AG04450 (cell line): ENCODE measurements at regions not wholly inside any gene's neighbourhood (a gene's known extent, or its start where the extent isn't known, plus 50 kb on each side); places are given as distances from the start of the nearest gene placed in this dataset.

Experiments
- CTCF ChIA-PET: fragments of 300-600, 350-600 bp; formaldehyde crosslinking; extraction: SDS; loops from one replicate; lab custom pipeline; 2022; ENCODE audit warnings: antibody characterized with exemption, inconsistent platforms; lab: Charles Lee
- POLR2A ChIA-PET: fragments of 350-600 bp; formaldehyde crosslinking; extraction: SDS; loops from one replicate; lab custom pipeline; 2021; ENCODE audit warnings: antibody characterized with exemption, inconsistent platforms; lab: Yijun Ruan, JAX
- DNase-seq: peaks from one replicate; pipeline ENCODE4 v3.0.0-alpha.2; 2011; ENCODE audit warnings: low read depth, low spot score
- H3K27ac ChIP-seq: one replicate; pipeline ENCODE4 v1.5.1; 2012; ENCODE audit warnings: low read depth, low read length, control low read depth
- H3K27me3 ChIP-seq: one replicate; pipeline ENCODE4 v1.6.0; 2012; ENCODE audit warnings: low read length; ENCODE audit not compliant: control insufficient read depth, insufficient read depth
- H3K4me3 ChIP-seq: 2 replicates; pipeline ENCODE4 v1.5.1; 2011; ENCODE audit warnings: mild to moderate bottlenecking, low read depth, low read length, control low read depth
- H3K9me3 ChIP-seq: 2 replicates; pipeline ENCODE4 v1.5.1; 2012; ENCODE audit warnings: low read length; ENCODE audit not compliant: control insufficient read depth, insufficient read depth
- TF ChIP-seq, protein P1 (sequence below): IDR thresholded peaks from 2 replicates; pipeline ENCODE4 v1.5.1; 2011; ENCODE audit warnings: low read depth, low read length, control low read depth, inconsistent platforms

GRCh38 chr6:134725590-134725989, 224.3 kb downstream of the ALDH8A1 start:
- no peak for DNase-seq
- no peak overlapping the region for H3K4me3 ChIP-seq
- ChIA-PET CTCF (interaction anchor here (1.0 kb wide), 1 partner anchor 97 kb away, joined by 3 read pairs; no protein-coding TSS in a partner anchor), POLR2A (interaction anchor here (1.0 kb wide), 1 partner anchor 303 kb away, joined by 3 read pairs; no protein-coding TSS in a partner anchor)
- TF ChIP-seq, protein P1, sequence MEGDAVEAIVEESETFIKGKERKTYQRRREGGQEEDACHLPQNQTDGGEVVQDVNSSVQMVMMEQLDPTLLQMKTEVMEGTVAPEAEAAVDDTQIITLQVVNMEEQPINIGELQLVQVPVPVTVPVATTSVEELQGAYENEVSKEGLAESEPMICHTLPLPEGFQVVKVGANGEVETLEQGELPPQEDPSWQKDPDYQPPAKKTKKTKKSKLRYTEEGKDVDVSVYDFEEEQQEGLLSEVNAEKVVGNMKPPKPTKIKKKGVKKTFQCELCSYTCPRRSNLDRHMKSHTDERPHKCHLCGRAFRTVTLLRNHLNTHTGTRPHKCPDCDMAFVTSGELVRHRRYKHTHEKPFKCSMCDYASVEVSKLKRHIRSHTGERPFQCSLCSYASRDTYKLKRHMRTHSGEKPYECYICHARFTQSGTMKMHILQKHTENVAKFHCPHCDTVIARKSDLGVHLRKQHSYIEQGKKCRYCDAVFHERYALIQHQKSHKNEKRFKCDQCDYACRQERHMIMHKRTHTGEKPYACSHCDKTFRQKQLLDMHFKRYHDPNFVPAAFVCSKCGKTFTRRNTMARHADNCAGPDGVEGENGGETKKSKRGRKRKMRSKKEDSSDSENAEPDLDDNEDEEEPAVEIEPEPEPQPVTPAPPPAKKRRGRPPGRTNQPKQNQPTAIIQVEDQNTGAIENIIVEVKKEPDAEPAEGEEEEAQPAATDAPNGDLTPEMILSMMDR: no peak
- no peaks in the 10 kb centered on the region; the same call in 1 of the 2 replicates for H3K9me3 ChIP-seq
- no peak overlapping the region for H3K27ac ChIP-seq
- H3K27me3 ChIP-seq: no peaks in the 10 kb centered on the region

- peak; percentile 59 for DNase-seq
- TF ChIP-seq, protein P1: no peak
- Histone ChIP-seq H3K27ac (no peak overlapping the region), H3K27me3 (no peaks in the 10 kb centered on the region), H3K9me3 (no peaks in the 10 kb centered on the region), H3K4me3 (no peak overlapping the region)
- POLR2A ChIA-PET: interaction anchor here (0.8 to 1.0 kb wide), 3 partner anchors 49 to 302 kb away, joined by 3 read pairs; no protein-coding TSS in a partner anchor
- CTCF ChIA-PET: interaction anchor here (1.0 kb wide), 1 partner anchor 97 kb away, joined by 3 read pairs; no protein-coding TSS in a partner anchor
Observed at GRCh38 chr6:134724771-134725340, 225.0 kb downstream of the ALDH8A1 start.

GRCh38 chr6:134723081-134723871, 226.6 kb downstream of the ALDH8A1 start:
- Histone ChIP-seq H3K27me3 (no peaks in the 10 kb centered on the region), H3K4me3 (no peak overlapping the region), H3K27ac (no peak overlapping the region), H3K9me3 (no peaks in the 10 kb centered on the region)
- TF ChIP-seq, protein P1: no peak
- DNase-seq: no peak
- ChIA-PET CTCF (interaction anchor here (1.4 to 2.0 kb wide), 2 partner anchors 99 to 599 kb away, joined by 4 to 8 read pairs; no protein-coding TSS in a partner anchor), POLR2A (interaction anchor here (0.7 kb wide), 1 partner anchor 25 kb away, joined by 3 read pairs; no protein-coding TSS in a partner anchor)

GRCh38 chr6:134722200-134722870, 227.6 kb downstream of the ALDH8A1 start:
- Histone ChIP-seq H3K27me3 (no peaks in the 10 kb centered on the region), H3K4me3 (no peak overlapping the region), H3K27ac (no peak overlapping the region), H3K9me3 (no peaks in the 10 kb centered on the region)
- ChIA-PET CTCF (interaction anchor here (1.3 to 2.0 kb wide), 3 partner anchors 16 to 598 kb away, joined by 4 to 8 read pairs (median 4); no protein-coding TSS in a partner anchor), POLR2A (interaction anchor here (0.6 to 0.7 kb wide), 2 partner anchors 24 to 73 kb away, joined by 3 read pairs; no protein-coding TSS in a partner anchor)
- TF ChIP-seq, protein P1: no peak
- DNase-seq: no peak
